ENCODE measurements at regions not wholly inside any gene's neighbourhood (a gene's known extent, or its start where the extent isn't known, plus 50 kb on each side); places are given as distances from the start of the nearest gene placed in this dataset.

- Histone ChIP-seq H4K91ac (ENCODE audit: low read depth, low read length, poor library complexity) (no peak overlapping the region), H3K9me3 (replicated peaks in 1 of 2; ENCODE audit: control insufficient read depth in 2 of 2, insufficient read depth in 1 of 2, low read depth in 1 of 2, low read length in 2 of 2) (no peaks in the 10 kb centered on the region), H2BK12ac (ENCODE audit: low read length) (no peak overlapping the region), H2BK120ac (ENCODE audit: low read depth, low read length) (no peak overlapping the region), H3K9ac (ENCODE audit: low read depth, low read length, poor library complexity) (no peak overlapping the region), H2BK15ac (ENCODE audit: low read length) (no peak overlapping the region), H3K4me3 (ENCODE audit: low read length in 2 of 2) (no peak overlapping the region), H2AK5ac (ENCODE audit: low read depth, low read length) (no peak overlapping the region), H3K4me1 (ENCODE audit: control insufficient read depth in 2 of 2, insufficient read depth in 1 of 2, low read depth in 1 of 2, low read length in 2 of 2) (no peaks in the 10 kb centered on the region), H3K23ac (ENCODE audit: low read depth, low read length, poor library complexity) (no peak overlapping the region), H2AFZ (ENCODE audit: low read length) (no peak overlapping the region), H3K36me3 (replicated peaks in 1 of 2; ENCODE audit: control insufficient read depth in 2 of 2, insufficient read depth in 2 of 2, low read length in 2 of 2) (no peaks in the 10 kb centered on the region), H3K27me3 (ENCODE audit: control insufficient read depth in 3 of 3, insufficient read depth in 3 of 3, low read depth in 1 of 3, low read length in 3 of 3) (peaks cover 0 to 3% (median 0%) of the 10 kb centered on the region in 3 experiments), H2BK5ac (ENCODE audit: low read length) (no peak overlapping the region), H3K14ac (ENCODE audit: low read length) (no peak overlapping the region), H3K79me1 (ENCODE audit: low read depth, low read length) (no peaks in the 10 kb centered on the region), H3K4me2 (ENCODE audit: insufficient read depth, low read length, poor library complexity, severe bottlenecking) (no peak overlapping the region), H4K8ac (ENCODE audit: low read depth, low read length) (no peak overlapping the region), H3K27ac (replicated peaks; ENCODE audit: low read length) (no peak overlapping the region), H3K4ac (ENCODE audit: low read length) (no peak overlapping the region), H3K18ac (ENCODE audit: low read length) (no peak overlapping the region)
- no peak for DNase-seq (ENCODE audit: low spot score)
- WGBS, 2 donors (ENCODE audit: extremely low coverage in 2 of 2, insufficient read length in 2 of 2, insufficient replicate concordance in 1 of 2): no CpG with 5 or more reads among the region's 3 CpGs
Measured at GRCh38 chr1:199297887-199298286, 659.0 kb downstream of the PTPRC start.

DNA sequence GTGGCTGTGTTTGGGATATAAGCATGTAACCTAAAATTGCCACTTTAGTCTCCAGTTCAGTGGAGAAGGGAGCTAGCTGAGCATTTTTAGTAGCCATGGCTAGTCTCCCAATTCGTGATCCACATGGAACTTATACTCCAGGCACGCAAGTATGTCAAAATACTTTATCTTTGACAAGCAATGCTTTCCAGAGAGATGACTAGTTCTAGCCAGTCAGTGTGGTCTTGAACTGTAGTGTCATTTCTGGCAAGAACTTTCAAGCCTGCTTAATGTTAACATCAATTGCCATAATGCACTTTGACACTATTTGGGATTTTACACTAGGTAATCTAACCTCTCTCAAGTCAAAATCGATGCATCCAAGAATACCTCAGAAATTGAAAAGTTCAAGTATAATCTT is 660.0 kb downstream of the PTPRC start:
- Histone ChIP-seq H3K4me3 (ENCODE audit: low read length in 2 of 2) (no peak overlapping the region), H3K36me3 (replicated peaks in 1 of 2; ENCODE audit: control insufficient read depth in 2 of 2, insufficient read depth in 2 of 2, low read length in 2 of 2) (no peaks in the 10 kb centered on the region), H3K4ac (ENCODE audit: low read length) (no peak overlapping the region), H3K4me2 (ENCODE audit: insufficient read depth, low read length, poor library complexity, severe bottlenecking) (no peak overlapping the region), H3K79me1 (ENCODE audit: low read depth, low read length) (no peaks in the 10 kb centered on the region), H2BK5ac (ENCODE audit: low read length) (no peak overlapping the region), H3K27me3 (ENCODE audit: control insufficient read depth in 3 of 3, insufficient read depth in 3 of 3, low read depth in 1 of 3, low read length in 3 of 3) (peaks cover 0 to 3% (median 0%) of the 10 kb centered on the region in 3 experiments), H2BK15ac (ENCODE audit: low read length) (no peak overlapping the region), H3K9ac (ENCODE audit: low read depth, low read length, poor library complexity) (no peak overlapping the region), H3K14ac (ENCODE audit: low read length) (no peak overlapping the region), H3K27ac (replicated peaks; ENCODE audit: low read length) (no peak overlapping the region), H3K4me1 (ENCODE audit: control insufficient read depth in 2 of 2, insufficient read depth in 1 of 2, low read depth in 1 of 2, low read length in 2 of 2) (no peaks in the 10 kb centered on the region), H2AK5ac (ENCODE audit: low read depth, low read length) (no peak overlapping the region), H3K9me3 (replicated peaks in 1 of 2; ENCODE audit: control insufficient read depth in 2 of 2, insufficient read depth in 1 of 2, low read depth in 1 of 2, low read length in 2 of 2) (no peaks in the 10 kb centered on the region), H4K8ac (ENCODE audit: low read depth, low read length) (no peak overlapping the region), H2BK12ac (ENCODE audit: low read length) (no peak overlapping the region), H3K18ac (ENCODE audit: low read length) (no peak overlapping the region), H4K91ac (ENCODE audit: low read depth, low read length, poor library complexity) (no peak overlapping the region), H3K23ac (ENCODE audit: low read depth, low read length, poor library complexity) (no peak overlapping the region), H2BK120ac (ENCODE audit: low read depth, low read length) (no peak overlapping the region), H2AFZ (ENCODE audit: low read length) (no peak overlapping the region)
- no peak for DNase-seq (ENCODE audit: low spot score)
- WGBS, 2 donors (ENCODE audit: extremely low coverage in 2 of 2, insufficient read length in 2 of 2, insufficient replicate concordance in 1 of 2): no CpG with 5 or more reads among the region's 3 CpGs

DNA sequence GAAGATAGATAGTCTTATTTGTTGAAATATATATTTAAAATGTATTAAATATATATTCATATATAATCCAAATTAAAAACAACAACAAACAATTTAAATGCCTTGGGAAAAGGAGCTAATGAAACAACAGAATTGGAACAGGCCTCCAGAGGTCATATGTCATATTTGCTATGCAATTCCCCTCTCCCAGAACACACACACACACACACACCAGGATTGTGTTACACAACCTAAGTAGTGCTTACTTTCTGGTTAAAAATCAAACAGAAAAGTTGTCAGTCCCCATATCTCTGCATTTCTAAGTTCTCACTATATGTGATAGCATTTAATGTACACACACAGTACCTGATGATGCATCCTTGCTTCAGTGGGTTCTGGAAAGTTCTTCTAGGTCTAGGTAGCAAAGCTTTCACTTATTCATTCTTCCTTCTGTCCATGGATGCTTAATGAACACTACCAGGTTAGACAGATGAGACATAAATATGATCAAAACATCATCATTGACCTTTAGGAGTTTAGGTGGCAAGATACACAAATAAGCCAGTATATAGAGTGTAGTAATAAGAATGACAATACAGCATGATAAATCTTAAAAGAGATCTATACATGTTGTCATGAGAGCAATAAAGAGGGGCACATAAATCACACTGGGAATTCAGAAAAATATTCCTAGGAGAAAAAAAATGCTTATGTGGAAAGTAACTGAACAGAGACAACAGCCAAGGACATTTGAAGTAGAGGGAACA is 662.8 kb downstream of the PTPRC start:
- no peaks in the 10 kb centered on the region for H3K36me3 ChIP-seq (replicated peaks in 1 of 2; ENCODE audit: control insufficient read depth in 2 of 2, insufficient read depth in 2 of 2, low read length in 2 of 2)
- H3K9ac ChIP-seq (ENCODE audit: low read depth, low read length, poor library complexity): no peak overlapping the region
- H3K9me3 ChIP-seq (replicated peaks in 1 of 2; ENCODE audit: control insufficient read depth in 2 of 2, insufficient read depth in 1 of 2, low read depth in 1 of 2, low read length in 2 of 2): no peaks in the 10 kb centered on the region
- no peaks in the 10 kb centered on the region for H3K4me1 ChIP-seq (ENCODE audit: control insufficient read depth in 2 of 2, insufficient read depth in 1 of 2, low read depth in 1 of 2, low read length in 2 of 2)
- H3K27ac ChIP-seq (replicated peaks; ENCODE audit: low read length): no peak overlapping the region
- H3K27me3 ChIP-seq (ENCODE audit: control insufficient read depth in 3 of 3, insufficient read depth in 3 of 3, low read depth in 1 of 3, low read length in 3 of 3): peaks cover 0 to 3% (median 0%) of the 10 kb centered on the region in 3 experiments
- H2BK12ac ChIP-seq (ENCODE audit: low read length): no peak overlapping the region
- no peaks in the 10 kb centered on the region for H3K79me1 ChIP-seq (ENCODE audit: low read depth, low read length)
- no peak for DNase-seq (ENCODE audit: low spot score)
- no peak overlapping the region for H3K14ac ChIP-seq (ENCODE audit: low read length)
- H4K91ac ChIP-seq (ENCODE audit: low read depth, low read length, poor library complexity): no peak overlapping the region
- no peak overlapping the region for H3K4ac ChIP-seq (ENCODE audit: low read length)
- no peak overlapping the region for H3K4me3 ChIP-seq (ENCODE audit: low read length in 2 of 2)
- no peak overlapping the region for H3K18ac ChIP-seq (ENCODE audit: low read length)
- H2BK120ac ChIP-seq (ENCODE audit: low read depth, low read length): no peak overlapping the region
- no peak overlapping the region for H3K23ac ChIP-seq (ENCODE audit: low read depth, low read length, poor library complexity)
- peak overlapping the region; percentile 48 for H2AFZ ChIP-seq (ENCODE audit: low read length)
- H3K4me2 ChIP-seq (ENCODE audit: insufficient read depth, low read length, poor library complexity, severe bottlenecking): no peak overlapping the region
- H2BK5ac ChIP-seq (ENCODE audit: low read length): no peak overlapping the region
- no peak overlapping the region for H2AK5ac ChIP-seq (ENCODE audit: low read depth, low read length)
- H2BK15ac ChIP-seq (ENCODE audit: low read length): no peak overlapping the region
- no peak overlapping the region for H4K8ac ChIP-seq (ENCODE audit: low read depth, low read length)

DNA sequence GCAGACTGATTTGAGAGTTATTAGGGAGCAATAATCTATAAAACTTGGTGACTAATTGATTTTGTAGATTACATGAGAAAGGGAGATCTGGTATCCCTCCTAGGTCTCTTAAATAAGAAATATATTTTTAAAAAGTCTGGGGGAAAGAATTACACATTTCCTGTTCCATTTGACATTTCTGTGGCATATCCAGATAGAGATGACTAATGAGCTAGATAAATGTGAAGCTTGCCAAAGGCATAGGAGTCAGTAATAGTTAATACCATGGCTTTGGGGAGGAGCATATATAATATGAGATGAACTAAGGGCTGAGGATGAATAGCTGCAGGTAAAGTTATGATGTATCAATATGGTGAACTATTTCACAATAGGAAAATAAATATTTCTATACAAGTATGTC is 663.7 kb downstream of the PTPRC start:
- Histone ChIP-seq H3K79me1 (ENCODE audit: low read depth, low read length) (no peaks in the 10 kb centered on the region), H2AFZ (ENCODE audit: low read length) (no peak overlapping the region), H3K4me2 (ENCODE audit: insufficient read depth, low read length, poor library complexity, severe bottlenecking) (no peak overlapping the region), H3K27me3 (ENCODE audit: control insufficient read depth in 3 of 3, insufficient read depth in 3 of 3, low read depth in 1 of 3, low read length in 3 of 3) (peaks cover 0 to 3% (median 0%) of the 10 kb centered on the region in 3 experiments), H4K8ac (ENCODE audit: low read depth, low read length) (no peak overlapping the region), H4K91ac (ENCODE audit: low read depth, low read length, poor library complexity) (no peak overlapping the region), H3K9ac (ENCODE audit: low read depth, low read length, poor library complexity) (no peak overlapping the region), H3K9me3 (replicated peaks in 1 of 2; ENCODE audit: control insufficient read depth in 2 of 2, insufficient read depth in 1 of 2, low read depth in 1 of 2, low read length in 2 of 2) (no peaks in the 10 kb centered on the region), H2BK5ac (ENCODE audit: low read length) (no peak overlapping the region), H3K23ac (ENCODE audit: low read depth, low read length, poor library complexity) (no peak overlapping the region), H3K18ac (ENCODE audit: low read length) (no peak overlapping the region), H3K14ac (ENCODE audit: low read length) (no peak overlapping the region), H3K4me3 (ENCODE audit: low read length in 2 of 2) (no peak overlapping the region), H3K27ac (replicated peaks; ENCODE audit: low read length) (no peak overlapping the region), H3K4ac (ENCODE audit: low read length) (no peak overlapping the region), H2BK15ac (ENCODE audit: low read length) (no peak overlapping the region), H2AK5ac (ENCODE audit: low read depth, low read length) (no peak overlapping the region), H2BK120ac (ENCODE audit: low read depth, low read length) (no peak overlapping the region), H3K4me1 (ENCODE audit: control insufficient read depth in 2 of 2, insufficient read depth in 1 of 2, low read depth in 1 of 2, low read length in 2 of 2) (no peaks in the 10 kb centered on the region), H3K36me3 (replicated peaks in 1 of 2; ENCODE audit: control insufficient read depth in 2 of 2, insufficient read depth in 2 of 2, low read length in 2 of 2) (no peaks in the 10 kb centered on the region), H2BK12ac (ENCODE audit: low read length) (no peak overlapping the region)
- no peak for DNase-seq (ENCODE audit: low spot score)
